Embryonic facial prominence (tissue), 1 donor: ENCODE measurements at regions not wholly inside any gene's neighbourhood (a gene's known extent, or its start where the extent isn't known, plus 50 kb on each side); places are given as distances from the start of the nearest gene placed in this dataset.
"Not testable (repeated sequence)": the region's sequence is repeated elsewhere in the genome, so short reads cannot be mapped to it uniquely, and the experiment has no call there.

Source experiments
- DNase-seq: peaks from one replicate; pipeline ENCODE4 v3.0.0-alpha.2; 2016; ENCODE audit errors: extremely low spot score

- no peak for DNase-seq
These were observed 1107.2 kb downstream of the TECRL start for GRCh38 chr4:63302078-63302477.

GRCh38 chr4:63296773-63297172 lies 1112.5 kb downstream of the TECRL start:
- DNase-seq, result no peak

- DNase-seq, result no peak
These were observed 1133.8 kb downstream of the TECRL start for GRCh38 chr4:63275491-63275890.

GRCh38 chr4:63269156-63269555 lies 1140.1 kb downstream of the TECRL start:
- DNase-seq, result no peak

GRCh38 chr4:63233671-63234070 lies 1175.6 kb downstream of the TECRL start:
- DNase-seq, result no peak

- no peak for DNase-seq
These were observed 1177.2 kb downstream of the TECRL start for GRCh38 chr4:63232058-63232457.

- DNase-seq, result no peak
These were observed 1183.0 kb downstream of the TECRL start for GRCh38 chr4:63226229-63226628.

- no peak for DNase-seq
These were observed 1186.8 kb downstream of the TECRL start for GRCh38 chr4:63222466-63222865.

- no peak for DNase-seq
These were observed 1187.8 kb downstream of the TECRL start for GRCh38 chr4:63221477-63221876.

GRCh38 chr4:63218856-63219255 lies 1190.4 kb downstream of the TECRL start:
- no peak for DNase-seq

- no peak for DNase-seq
These were observed 1195.2 kb downstream of the TECRL start for GRCh38 chr4:63214076-63214475.

GRCh38 chr4:63211776-63212479 lies 1197.3 kb downstream of the TECRL start:
- no peak for DNase-seq

- DNase-seq, result no peak
These were observed 1197.9 kb downstream of the TECRL start for GRCh38 chr4:63211375-63211774.

GRCh38 chr4:63193029-63193428 lies 1216.2 kb downstream of the TECRL start:
- not testable (repeated sequence) for DNase-seq

- DNase-seq, result no peak
These were observed 1237.9 kb downstream of the TECRL start for GRCh38 chr4:63171341-63171740.

GRCh38 chr4:63170923-63171322 lies 1238.3 kb downstream of the TECRL start:
- no peak for DNase-seq

- DNase-seq, result no peak
These were observed 1239.4 kb downstream of the TECRL start for GRCh38 chr4:63169836-63170235.

GRCh38 chr4:63155561-63155960 lies 1253.7 kb downstream of the TECRL start:
- no peak for DNase-seq

- no peak for DNase-seq
These were observed 1285.8 kb downstream of the TECRL start for GRCh38 chr4:63123441-63123840.

GRCh38 chr4:63122955-63123354 lies 1286.3 kb downstream of the TECRL start:
- DNase-seq, result no peak

- no peak for DNase-seq
These were observed 1302.7 kb downstream of the TECRL start for GRCh38 chr4:63106600-63106999.

GRCh38 chr4:63105839-63106238 lies 1303.4 kb downstream of the TECRL start:
- DNase-seq, result no peak

- DNase-seq, result no peak
These were observed 1318.6 kb downstream of the TECRL start for GRCh38 chr4:63090641-63091040.

- no peak for DNase-seq
These were observed 1324.2 kb downstream of the TECRL start for GRCh38 chr4:63085091-63085490.
